Activated B cell treated with CpG ODN at 0.5 μM for 24 hours (primary cell): ENCODE measurements at regions not wholly inside any gene's neighbourhood (a gene's known extent, or its start where the extent isn't known, plus 50 kb on each side); places are given as distances from the start of the nearest gene placed in this dataset.

Experiments
- ATAC-seq: fragments of 200-7000 bp; cut with Tn5 transposase; one replicate; pipeline ENCODE4 v1.10.0; 2021; ENCODE audit warnings: low read depth, mild to moderate bottlenecking, moderate library complexity
- CTCF ChIA-PET: fragments of 350-600 bp; sonication (Branson Sonifier 250); formaldehyde crosslinking; loops from one replicate; lab custom pipeline; 2021; ENCODE audit warnings: antibody characterized with exemption; lab: Charles Lee
- POLR2A ChIA-PET: fragments of 350-600 bp; sonication (Branson Sonifier 250); formaldehyde crosslinking; loops from one replicate; lab custom pipeline; 2021; ENCODE audit warnings: antibody characterized with exemption; lab: Charles Lee
- DNase-seq: peaks from one replicate; pipeline ENCODE4 v3.0.0; 2022
- H3K27ac Mint-ChIP-seq: one replicate; pipeline ENCODE4 v1.8.0; 2020; ENCODE audit warnings: mixed read lengths
- H3K27me3 Mint-ChIP-seq: one replicate; pipeline ENCODE4 v1.8.0; 2021; ENCODE audit warnings: mixed read lengths
- H3K36me3 Mint-ChIP-seq: one replicate; pipeline ENCODE4 v1.8.0; 2021; ENCODE audit warnings: low read depth, mixed read lengths
- H3K4me1 Mint-ChIP-seq: one replicate; pipeline ENCODE4 v1.8.0; 2021; ENCODE audit warnings: mixed read lengths
- H3K4me3 Mint-ChIP-seq: one replicate; pipeline ENCODE4 v1.8.0; 2020; ENCODE audit warnings: mild to moderate bottlenecking, mixed read lengths
- H3K9me3 Mint-ChIP-seq: one replicate; pipeline ENCODE4 v1.8.0; 2020; ENCODE audit warnings: mixed read lengths
- intact Hi-C: fragments of 100-400 bp; cut with micrococcal nuclease; formaldehyde crosslinking; loops from one replicate; pipeline ENCODE4 v1.15.1; 2024
- TF ChIP-seq, protein P1 (sequence below): fragments of 200-600 bp; IDR thresholded peaks from one replicate; pipeline ENCODE4 v1.8.0; 2022; ENCODE audit warnings: antibody characterized with exemption, mild to moderate bottlenecking

GRCh38 chr6:97459986-97460385 lies 177.0 kb upstream of the MMS22L start:
- Mint-ChIP-seq H3K4me1 (no peaks in the 10 kb centered on the region), H3K27me3 (peaks cover 2% of the 10 kb centered on the region), H3K36me3 (no peaks in the 10 kb centered on the region), H3K9me3 (no peaks in the 10 kb centered on the region), H3K4me3 (no peak overlapping the region), H3K27ac (no peak overlapping the region)
- no peak for ATAC-seq
- no peak for DNase-seq
- TF ChIP-seq, protein P1, sequence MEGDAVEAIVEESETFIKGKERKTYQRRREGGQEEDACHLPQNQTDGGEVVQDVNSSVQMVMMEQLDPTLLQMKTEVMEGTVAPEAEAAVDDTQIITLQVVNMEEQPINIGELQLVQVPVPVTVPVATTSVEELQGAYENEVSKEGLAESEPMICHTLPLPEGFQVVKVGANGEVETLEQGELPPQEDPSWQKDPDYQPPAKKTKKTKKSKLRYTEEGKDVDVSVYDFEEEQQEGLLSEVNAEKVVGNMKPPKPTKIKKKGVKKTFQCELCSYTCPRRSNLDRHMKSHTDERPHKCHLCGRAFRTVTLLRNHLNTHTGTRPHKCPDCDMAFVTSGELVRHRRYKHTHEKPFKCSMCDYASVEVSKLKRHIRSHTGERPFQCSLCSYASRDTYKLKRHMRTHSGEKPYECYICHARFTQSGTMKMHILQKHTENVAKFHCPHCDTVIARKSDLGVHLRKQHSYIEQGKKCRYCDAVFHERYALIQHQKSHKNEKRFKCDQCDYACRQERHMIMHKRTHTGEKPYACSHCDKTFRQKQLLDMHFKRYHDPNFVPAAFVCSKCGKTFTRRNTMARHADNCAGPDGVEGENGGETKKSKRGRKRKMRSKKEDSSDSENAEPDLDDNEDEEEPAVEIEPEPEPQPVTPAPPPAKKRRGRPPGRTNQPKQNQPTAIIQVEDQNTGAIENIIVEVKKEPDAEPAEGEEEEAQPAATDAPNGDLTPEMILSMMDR, result no peak
- ChIA-PET POLR2A (no interaction called here), CTCF (no interaction called here)
- intact Hi-C loops, result no loop called here

- Mint-ChIP-seq H3K9me3 (no peaks in the 10 kb centered on the region), H3K36me3 (no peaks in the 10 kb centered on the region), H3K4me3 (no peak overlapping the region), H3K27ac (no peak overlapping the region), H3K27me3 (peaks cover 2% of the 10 kb centered on the region), H3K4me1 (no peaks in the 10 kb centered on the region)
- CTCF ChIA-PET, result no interaction called here
- intact Hi-C loops, result no loop called here
- TF ChIP-seq, protein P1, result no peak
- DNase-seq (no peak), ATAC-seq (no peak)
- POLR2A ChIA-PET, result no interaction called here
These were observed 177.5 kb upstream of the MMS22L start for GRCh38 chr6:97460394-97461080.

DNA sequence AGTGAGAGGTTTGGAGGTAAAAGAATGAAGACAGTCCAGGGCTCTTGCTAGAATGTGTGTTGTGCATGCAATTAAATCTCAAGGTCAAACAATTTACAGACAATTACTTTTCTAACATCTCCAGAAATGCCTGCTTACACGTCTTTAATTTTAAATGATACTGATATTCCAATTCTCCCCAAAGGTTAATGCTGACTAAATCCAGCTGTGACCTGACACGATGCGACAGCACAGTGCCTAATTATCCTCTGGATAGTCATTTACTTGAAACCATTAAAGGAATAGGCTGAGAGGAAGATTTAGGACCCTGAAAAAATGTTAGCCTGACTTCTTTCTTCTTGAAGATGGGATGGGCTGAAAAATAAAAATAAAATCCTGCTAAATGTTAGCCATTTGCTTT lies 178.2 kb upstream of the MMS22L start:
- Mint-ChIP-seq H3K36me3 (no peaks in the 10 kb centered on the region), H3K4me3 (no peak overlapping the region), H3K4me1 (no peaks in the 10 kb centered on the region), H3K27ac (no peak overlapping the region), H3K27me3 (peaks cover 2% of the 10 kb centered on the region), H3K9me3 (no peaks in the 10 kb centered on the region)
- no peak for DNase-seq
- TF ChIP-seq, protein P1, result no peak
- ChIA-PET POLR2A (no interaction called here), CTCF (no interaction called here)
- ATAC-seq, result no peak
- intact Hi-C loops, result no loop called here

- Mint-ChIP-seq H3K4me1 (no peaks in the 10 kb centered on the region), H3K4me3 (no peak overlapping the region), H3K36me3 (no peaks in the 10 kb centered on the region), H3K27me3 (peaks cover 2% of the 10 kb centered on the region), H3K27ac (no peak overlapping the region), H3K9me3 (no peaks in the 10 kb centered on the region)
- intact Hi-C loops, result no loop called here
- DNase-seq (no peak), ATAC-seq (no peak)
- POLR2A ChIA-PET, result no interaction called here
- TF ChIP-seq, protein P1, result no peak
- CTCF ChIA-PET, result no interaction called here
These were observed 179.0 kb upstream of the MMS22L start for GRCh38 chr6:97462031-97462430.

GRCh38 chr6:97462938-97463598 lies 180.1 kb upstream of the MMS22L start:
- Mint-ChIP-seq H3K27ac (no peak overlapping the region), H3K4me1 (no peaks in the 10 kb centered on the region), H3K4me3 (no peak overlapping the region), H3K9me3 (no peaks in the 10 kb centered on the region), H3K27me3 (peaks cover 2% of the 10 kb centered on the region), H3K36me3 (no peaks in the 10 kb centered on the region)
- ATAC-seq, result no peak
- intact Hi-C loops, result no loop called here
- no peak for DNase-seq
- ChIA-PET CTCF (no interaction called here), POLR2A (no interaction called here)
- TF ChIP-seq, protein P1, result no peak
